ENCODE measurements at regions not wholly inside any gene's neighbourhood (a gene's known extent, or its start where the extent isn't known, plus 50 kb on each side); places are given as distances from the start of the nearest gene placed in this dataset.

DNA sequence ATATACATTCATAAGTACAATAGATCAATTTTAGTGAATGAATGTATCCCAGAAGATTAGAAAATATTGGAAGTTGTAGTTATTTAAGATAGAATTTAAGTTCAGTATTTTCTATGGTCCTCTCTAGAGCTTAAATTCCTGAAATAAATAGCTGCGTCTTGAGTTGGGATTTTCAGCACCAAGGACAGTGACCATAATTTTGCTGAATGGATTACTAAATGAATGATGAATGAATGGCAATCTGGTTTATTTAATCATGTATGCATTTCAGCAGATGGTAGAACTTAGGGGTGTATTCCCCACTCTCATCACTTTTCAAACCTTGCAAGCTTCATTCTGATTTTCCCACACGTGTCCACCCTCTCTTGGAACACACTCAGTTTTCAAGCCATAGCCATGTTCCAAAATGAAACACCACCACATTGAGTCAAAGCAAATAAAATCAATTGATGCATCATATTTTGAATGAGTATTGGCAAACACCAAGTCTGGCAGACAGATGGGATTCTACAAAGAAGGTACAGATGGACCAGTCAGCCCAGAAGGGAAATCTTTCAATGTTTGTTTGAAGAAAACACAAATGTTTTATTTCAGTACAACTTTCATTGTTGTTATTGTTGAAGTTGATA, 362.2 kb upstream of the NXPH2 start:
- H3K4me1 ChIP-seq (ENCODE audit: insufficient read depth, low read length) = no peaks in the 10 kb centered on the region
- H4K20me1 ChIP-seq (ENCODE audit: insufficient read depth, low read length) = no peaks in the 10 kb centered on the region
- H3K27ac ChIP-seq (ENCODE audit: low read length) = no peak overlapping the region
- TF ChIP-seq EZH2 (IDR thresholded peaks at IDR 0.05; ENCODE audit: borderline replicate concordance, low read depth, low read length, severe bottlenecking) = no peak
- TF ChIP-seq, protein P1, sequence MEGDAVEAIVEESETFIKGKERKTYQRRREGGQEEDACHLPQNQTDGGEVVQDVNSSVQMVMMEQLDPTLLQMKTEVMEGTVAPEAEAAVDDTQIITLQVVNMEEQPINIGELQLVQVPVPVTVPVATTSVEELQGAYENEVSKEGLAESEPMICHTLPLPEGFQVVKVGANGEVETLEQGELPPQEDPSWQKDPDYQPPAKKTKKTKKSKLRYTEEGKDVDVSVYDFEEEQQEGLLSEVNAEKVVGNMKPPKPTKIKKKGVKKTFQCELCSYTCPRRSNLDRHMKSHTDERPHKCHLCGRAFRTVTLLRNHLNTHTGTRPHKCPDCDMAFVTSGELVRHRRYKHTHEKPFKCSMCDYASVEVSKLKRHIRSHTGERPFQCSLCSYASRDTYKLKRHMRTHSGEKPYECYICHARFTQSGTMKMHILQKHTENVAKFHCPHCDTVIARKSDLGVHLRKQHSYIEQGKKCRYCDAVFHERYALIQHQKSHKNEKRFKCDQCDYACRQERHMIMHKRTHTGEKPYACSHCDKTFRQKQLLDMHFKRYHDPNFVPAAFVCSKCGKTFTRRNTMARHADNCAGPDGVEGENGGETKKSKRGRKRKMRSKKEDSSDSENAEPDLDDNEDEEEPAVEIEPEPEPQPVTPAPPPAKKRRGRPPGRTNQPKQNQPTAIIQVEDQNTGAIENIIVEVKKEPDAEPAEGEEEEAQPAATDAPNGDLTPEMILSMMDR (IDR thresholded peaks at IDR 0.05; ENCODE audit: borderline replicate concordance, extremely low read depth, low read length, poor library complexity, severe bottlenecking) = no peak
- no peaks in the 10 kb centered on the region for H3K9me3 ChIP-seq (ENCODE audit: insufficient read depth, low read length, severe bottlenecking)
- H3K9ac ChIP-seq (ENCODE audit: low read depth, low read length) = no peak overlapping the region
- no peak overlapping the region for H2AFZ ChIP-seq (ENCODE audit: low read depth, low read length)
- no peak overlapping the region for H3K4me3 ChIP-seq (ENCODE audit: low read depth in 1 of 2, low read length in 2 of 2)
- ATAC-seq (ENCODE audit: insufficient read depth, low read depth) (no peak), DNase-seq (peak; percentile 8)
- H3K79me2 ChIP-seq (ENCODE audit: insufficient read depth, low read length) = no peaks in the 10 kb centered on the region
- H3K36me3 ChIP-seq (ENCODE audit: insufficient read depth, low read length) = no peaks in the 10 kb centered on the region
- no peaks in the 10 kb centered on the region for H3K27me3 ChIP-seq (ENCODE audit: insufficient read depth, low read length, poor library complexity)
- H3K4me2 ChIP-seq (ENCODE audit: insufficient read depth, low read length) = no peak overlapping the region

DNA sequence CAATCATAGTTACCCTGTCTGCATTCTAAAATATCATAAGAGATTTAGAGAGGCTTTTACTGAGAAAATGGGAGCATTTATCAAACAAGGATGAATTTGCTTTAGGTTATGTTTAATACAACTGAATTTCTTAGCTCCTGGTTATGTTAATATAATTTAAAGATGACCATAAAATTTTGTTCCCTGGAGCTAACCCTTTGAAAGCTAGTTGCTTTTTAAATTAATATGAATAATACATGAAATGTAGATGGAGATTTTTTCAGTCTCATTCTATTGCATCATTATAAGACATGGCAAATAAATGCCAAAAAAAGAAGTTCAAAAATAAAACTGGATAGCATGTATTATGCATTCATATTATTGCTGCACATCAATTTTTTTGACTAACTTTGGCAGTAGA, 344.1 kb upstream of the NXPH2 start:
- Histone ChIP-seq H3K4me1 (ENCODE audit: insufficient read depth, low read length) (no peaks in the 10 kb centered on the region), H4K20me1 (ENCODE audit: insufficient read depth, low read length) (no peaks in the 10 kb centered on the region), H3K9ac (ENCODE audit: low read depth, low read length) (no peak overlapping the region), H3K9me3 (ENCODE audit: insufficient read depth, low read length, severe bottlenecking) (no peaks in the 10 kb centered on the region), H3K27me3 (ENCODE audit: insufficient read depth, low read length, poor library complexity) (no peaks in the 10 kb centered on the region), H3K27ac (ENCODE audit: low read length) (no peak overlapping the region), H3K4me2 (ENCODE audit: insufficient read depth, low read length) (no peak overlapping the region), H3K36me3 (ENCODE audit: insufficient read depth, low read length) (no peaks in the 10 kb centered on the region), H2AFZ (ENCODE audit: low read depth, low read length) (no peak overlapping the region), H3K79me2 (ENCODE audit: insufficient read depth, low read length) (no peaks in the 10 kb centered on the region), H3K4me3 (ENCODE audit: low read depth in 1 of 2, low read length in 2 of 2) (no peak overlapping the region)
- TF ChIP-seq, protein P1 (IDR thresholded peaks at IDR 0.05; ENCODE audit: borderline replicate concordance, extremely low read depth, low read length, poor library complexity, severe bottlenecking) = no peak
- no peak for TF ChIP-seq EZH2 (IDR thresholded peaks at IDR 0.05; ENCODE audit: borderline replicate concordance, low read depth, low read length, severe bottlenecking)
- ATAC-seq (ENCODE audit: insufficient read depth, low read depth) (no peak), DNase-seq (no peak)

GRCh38 chr2:139123795-139124194, 343.6 kb upstream of the NXPH2 start:
- Histone ChIP-seq H3K4me3 (ENCODE audit: low read depth in 1 of 2, low read length in 2 of 2) (no peak overlapping the region), H4K20me1 (ENCODE audit: insufficient read depth, low read length) (no peaks in the 10 kb centered on the region), H3K9ac (ENCODE audit: low read depth, low read length) (no peak overlapping the region), H3K27me3 (ENCODE audit: insufficient read depth, low read length, poor library complexity) (no peaks in the 10 kb centered on the region), H3K9me3 (ENCODE audit: insufficient read depth, low read length, severe bottlenecking) (no peaks in the 10 kb centered on the region), H3K4me2 (ENCODE audit: insufficient read depth, low read length) (no peak overlapping the region), H3K36me3 (ENCODE audit: insufficient read depth, low read length) (no peaks in the 10 kb centered on the region), H2AFZ (ENCODE audit: low read depth, low read length) (no peak overlapping the region), H3K79me2 (ENCODE audit: insufficient read depth, low read length) (no peaks in the 10 kb centered on the region), H3K4me1 (ENCODE audit: insufficient read depth, low read length) (no peaks in the 10 kb centered on the region), H3K27ac (ENCODE audit: low read length) (no peak overlapping the region)
- ATAC-seq (ENCODE audit: insufficient read depth, low read depth) = no peak
- TF ChIP-seq, protein P1 (IDR thresholded peaks at IDR 0.05; ENCODE audit: borderline replicate concordance, extremely low read depth, low read length, poor library complexity, severe bottlenecking) = no peak
- no peak for TF ChIP-seq EZH2 (IDR thresholded peaks at IDR 0.05; ENCODE audit: borderline replicate concordance, low read depth, low read length, severe bottlenecking)
- no peak for DNase-seq

Data from DND-41 (cell line).